Naive thymus-derived CD8-positive, alpha-beta T cell (primary cell): ENCODE measurements at regions not wholly inside any gene's neighbourhood (a gene's known extent, or its start where the extent isn't known, plus 50 kb on each side); places are given as distances from the start of the nearest gene placed in this dataset.
A peak's percentile ranks its signal among the peaks of the same experiment; 100 is the strongest.

Source experiments
- ATAC-seq, 2 donors: fragments of 150-1000 bp; cut with Tn5 transposase in 1 of 2; sonication (Bioruptor Pico), chemical (Tn5 transposase) in 1 of 2; 1 replicate in 1 of 2; 2 replicates in 1 of 2; pipeline ENCODE4 v1.10.0; 2021; ENCODE audit warnings: mild to moderate bottlenecking in 2 of 2, moderate library complexity in 2 of 2
- POLR2A ChIA-PET: fragments of 350-600 bp; sonication (Branson Sonifier 250); formaldehyde crosslinking; loops from one replicate; lab custom pipeline; 2021; ENCODE audit warnings: antibody characterized with exemption; lab: Charles Lee
- DNase-seq, 10 donors: peaks; one replicate each; pipeline versions ENCODE4 v3.0.0 to v3.0.0-alpha.2; 2020 to 2022
- H3K27ac Mint-ChIP-seq, 10 donors: one replicate each; pipeline ENCODE4 v1.8.0; 2020 to 2022; ENCODE audit warnings: mild to moderate bottlenecking in 10 of 10, mixed read lengths in 10 of 10, moderate library complexity in 4 of 10, inconsistent platforms in 1 of 10
- H3K27me3 Mint-ChIP-seq, 5 donors: one replicate each; pipeline ENCODE4 v1.8.0; 2021 to 2022; ENCODE audit warnings: mixed read lengths in 5 of 5
- H3K36me3 Mint-ChIP-seq, 3 donors: one replicate each; pipeline ENCODE4 v1.8.0; 2020 to 2022; ENCODE audit warnings: mixed read lengths in 3 of 3, mild to moderate bottlenecking in 2 of 3, inconsistent platforms in 1 of 3
- H3K4me1 Mint-ChIP-seq, 4 donors: one replicate each; pipeline ENCODE4 v1.8.0; 2021 to 2022; ENCODE audit warnings: mixed read lengths in 4 of 4
- H3K4me3 Mint-ChIP-seq, 10 donors: one replicate each; pipeline ENCODE4 v1.8.0; 2020 to 2022; ENCODE audit warnings: mild to moderate bottlenecking in 10 of 10, mixed read lengths in 10 of 10, moderate library complexity in 6 of 10, inconsistent platforms in 1 of 10
- H3K9me3 Mint-ChIP-seq, 9 donors: one replicate each; pipeline ENCODE4 v1.8.0; 2020 to 2022; ENCODE audit warnings: mixed read lengths in 9 of 9, mild to moderate bottlenecking in 3 of 9, inconsistent platforms in 1 of 9, moderate library complexity in 1 of 9

- DNase-seq = no peak
- no peak for ATAC-seq
- no peaks in the 10 kb centered on the region for H3K27me3 Mint-ChIP-seq
- POLR2A ChIA-PET = interaction anchor here (0.7 to 2.9 kb wide), 4 partner anchors 16 to 96 kb away, joined by 3 to 7 read pairs (median 4); no protein-coding TSS in a partner anchor
- H3K27ac Mint-ChIP-seq = peak overlapping the region; percentile 86 to 99 (median 95)
- peaks cover 0 to 9% (median 1%) of the 10 kb centered on the region in 9 donors for H3K9me3 Mint-ChIP-seq
- peaks cover 15 to 60% (median 51%) of the 10 kb centered on the region in 4 donors for H3K4me1 Mint-ChIP-seq
- peak overlapping the region in 7 of 10 donors; percentile 3 to 94 (median 50) for H3K4me3 Mint-ChIP-seq
- H3K36me3 Mint-ChIP-seq = peaks cover 0 to 5% (median 2%) of the 10 kb centered on the region in 3 donors
These were observed 205.0 kb upstream of the FOXN3 start for GRCh38 chr14:89621791-89622638.

- DNase-seq (peak in 8 of 10 donors; percentile 23 to 71 (median 52)), ATAC-seq (peak; percentile 46 to 53)
- H3K9me3 Mint-ChIP-seq = no peaks in the 10 kb centered on the region
- peak overlapping the region; percentile 86 to 99 (median 95) for H3K27ac Mint-ChIP-seq
- H3K27me3 Mint-ChIP-seq = no peaks in the 10 kb centered on the region
- peak overlapping the region; percentile 82 to 94 (median 90) for H3K4me3 Mint-ChIP-seq
- peaks cover 0 to 5% (median 0%) of the 10 kb centered on the region in 3 donors for H3K36me3 Mint-ChIP-seq
- POLR2A ChIA-PET = interaction anchor here (0.6 to 4.7 kb wide), 6 partner anchors 17 to 194 kb away, joined by 3 to 81 read pairs (median 6); no protein-coding TSS in a partner anchor
- H3K4me1 Mint-ChIP-seq = peaks cover 19 to 60% (median 52%) of the 10 kb centered on the region in 4 donors
These were observed 204.0 kb upstream of the FOXN3 start for GRCh38 chr14:89621009-89621421.

- H3K36me3 Mint-ChIP-seq = peaks cover 0 to 5% (median 0%) of the 10 kb centered on the region in 3 donors
- H3K27me3 Mint-ChIP-seq = no peaks in the 10 kb centered on the region
- peaks cover 21 to 62% (median 55%) of the 10 kb centered on the region in 4 donors for H3K4me1 Mint-ChIP-seq
- H3K9me3 Mint-ChIP-seq = no peaks in the 10 kb centered on the region
- H3K27ac Mint-ChIP-seq = peak overlapping the region; percentile 86 to 99 (median 95)
- DNase-seq (no peak), ATAC-seq (no peak)
- H3K4me3 Mint-ChIP-seq = peak overlapping the region; percentile 82 to 94 (median 90)
- POLR2A ChIA-PET = interaction anchor here (1.8 to 4.7 kb wide), 6 partner anchors 10 to 101 kb away, joined by 3 to 81 read pairs (median 16); no protein-coding TSS in a partner anchor
These were observed 203.4 kb upstream of the FOXN3 start for GRCh38 chr14:89620436-89620835.

DNA sequence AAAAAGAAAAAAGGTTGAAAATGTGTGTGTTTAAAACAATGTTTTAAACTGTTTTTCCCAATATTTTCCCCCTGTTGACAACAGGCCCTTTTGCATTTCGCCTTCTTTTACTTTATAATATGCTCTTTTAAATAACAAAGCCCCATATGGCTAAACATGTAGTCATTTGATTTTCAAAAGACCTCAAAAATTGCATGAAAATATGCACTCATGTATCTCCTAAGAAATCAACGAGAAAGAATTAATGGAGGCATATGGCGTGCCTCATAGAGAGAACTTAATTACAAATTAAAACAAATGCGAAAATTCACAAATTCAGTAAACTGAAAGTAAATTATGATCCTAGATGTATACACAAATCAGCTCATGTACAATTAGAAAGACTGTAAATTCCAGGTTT, 202.6 kb upstream of the FOXN3 start:
- ATAC-seq = no peak
- Mint-ChIP-seq H3K36me3 (peaks cover 0 to 5% (median 0%) of the 10 kb centered on the region in 3 donors), H3K4me3 (peak overlapping the region; percentile 82 to 94 (median 90)), H3K9me3 (no peaks in the 10 kb centered on the region), H3K27ac (peak overlapping the region; percentile 86 to 99 (median 95)), H3K27me3 (no peaks in the 10 kb centered on the region), H3K4me1 (peaks cover 21 to 68% (median 61%) of the 10 kb centered on the region in 4 donors)
- DNase-seq = no peak
- POLR2A ChIA-PET = interaction anchor here (0.9 to 4.7 kb wide), 13 partner anchors 11 to 467 kb away, joined by 3 to 81 read pairs (median 7); no protein-coding TSS in a partner anchor

GRCh38 chr14:89618811-89619551, 201.9 kb upstream of the FOXN3 start:
- H3K4me1 Mint-ChIP-seq = peaks cover 25 to 74% (median 67%) of the 10 kb centered on the region in 4 donors
- peaks cover 0 to 5% (median 0%) of the 10 kb centered on the region in 3 donors for H3K36me3 Mint-ChIP-seq
- no peaks in the 10 kb centered on the region for H3K9me3 Mint-ChIP-seq
- H3K27ac Mint-ChIP-seq = peak overlapping the region; percentile 86 to 99 (median 97)
- H3K4me3 Mint-ChIP-seq = peak overlapping the region; percentile 82 to 98 (median 95)
- POLR2A ChIA-PET = interaction anchor here (0.7 to 4.7 kb wide), 18 partner anchors 12 to 466 kb away, joined by 3 to 81 read pairs (median 5); no protein-coding TSS in a partner anchor
- ATAC-seq = peak; percentile 65 to 67
- DNase-seq = peak; percentile 50 to 84 (median 70)
- no peaks in the 10 kb centered on the region for H3K27me3 Mint-ChIP-seq

DNA sequence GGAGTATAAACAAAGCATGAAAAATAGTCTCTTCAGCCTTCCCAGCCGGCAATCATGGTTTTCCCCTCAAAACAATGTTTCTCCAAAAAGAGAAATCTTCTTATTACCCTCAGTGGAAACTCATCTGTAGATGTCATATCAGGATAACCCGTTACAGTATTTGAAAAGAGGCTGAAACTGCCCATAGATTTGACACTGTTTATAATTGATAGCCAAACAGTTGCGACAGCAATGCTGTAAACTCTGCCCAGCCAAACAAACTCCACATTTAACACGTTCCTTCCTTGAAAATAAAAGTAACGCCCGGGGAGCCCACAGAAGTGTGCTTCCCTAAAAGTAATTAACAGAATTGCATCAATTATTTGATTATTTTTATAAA, 201.3 kb upstream of the FOXN3 start:
- POLR2A ChIA-PET = interaction anchor here (0.7 to 4.7 kb wide), 16 partner anchors 12 to 202 kb away, joined by 3 to 81 read pairs (median 6); no protein-coding TSS in a partner anchor
- DNase-seq (no peak), ATAC-seq (peak in 1 of 2 donors; percentile 6)
- peaks cover 27 to 80% (median 74%) of the 10 kb centered on the region in 4 donors for H3K4me1 Mint-ChIP-seq
- H3K27ac Mint-ChIP-seq = peak overlapping the region; percentile 86 to 99 (median 97)
- peak overlapping the region; percentile 82 to 98 (median 95) for H3K4me3 Mint-ChIP-seq
- H3K9me3 Mint-ChIP-seq = no peaks in the 10 kb centered on the region
- H3K27me3 Mint-ChIP-seq = no peaks in the 10 kb centered on the region
- peaks cover 0 to 5% (median 0%) of the 10 kb centered on the region in 3 donors for H3K36me3 Mint-ChIP-seq

DNA sequence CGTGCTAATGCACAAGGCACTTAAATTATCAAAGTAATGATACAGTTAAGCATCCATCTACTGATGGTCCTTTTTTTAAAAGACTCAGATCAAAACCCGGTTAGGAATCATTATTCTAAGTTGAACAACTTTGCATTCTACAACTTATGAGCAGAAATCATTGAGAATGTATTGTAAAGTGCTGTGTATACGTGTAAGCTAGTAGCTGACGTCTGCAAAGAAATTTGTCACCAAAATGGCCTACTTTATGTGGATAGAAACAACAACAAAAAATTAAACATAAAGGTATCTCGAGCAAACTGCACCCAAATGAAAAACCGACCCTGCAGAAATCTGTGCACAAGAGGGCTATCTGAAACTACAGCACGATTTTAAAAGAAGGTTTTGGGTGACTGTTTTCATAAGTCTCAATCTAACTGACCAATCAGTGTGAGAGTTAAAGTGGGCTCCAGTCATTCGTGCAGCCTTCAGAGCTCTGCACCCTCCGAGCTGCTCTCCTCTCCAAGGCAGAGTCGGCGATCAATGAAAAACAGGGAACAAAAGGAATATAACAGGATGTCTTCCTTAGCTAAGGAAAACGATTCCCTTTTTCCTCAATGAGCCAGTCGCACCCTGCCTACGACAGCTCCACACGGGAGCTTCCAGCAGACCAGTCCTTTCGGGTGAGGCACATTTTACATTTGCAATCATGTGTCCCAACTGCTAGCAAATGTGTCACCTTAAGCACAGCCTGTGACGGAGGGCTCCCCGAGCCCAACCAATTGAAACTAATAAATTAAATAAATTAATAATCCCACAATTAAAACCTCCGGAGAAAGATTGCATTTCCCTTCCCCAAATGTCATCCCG, 200.7 kb upstream of the FOXN3 start:
- peak; percentile 20 to 32 for ATAC-seq
- DNase-seq = peak in 6 of 10 donors; percentile 19 to 63 (median 46)
- Mint-ChIP-seq H3K9me3 (no peaks in the 10 kb centered on the region), H3K27me3 (no peaks in the 10 kb centered on the region), H3K27ac (peak overlapping the region; percentile 86 to 99 (median 97)), H3K4me3 (peak overlapping the region; percentile 82 to 98 (median 95)), H3K4me1 (peaks cover 31 to 86% (median 78%) of the 10 kb centered on the region in 4 donors), H3K36me3 (peaks cover 0 to 5% (median 3%) of the 10 kb centered on the region in 3 donors)
- POLR2A ChIA-PET = interaction anchor here (0.8 to 4.7 kb wide), 10 partner anchors 13 to 202 kb away, joined by 3 to 81 read pairs (median 7); no protein-coding TSS in a partner anchor

- ATAC-seq (peak; percentile 11 to 43), DNase-seq (peak in 8 of 10 donors; percentile 22 to 70 (median 58))
- Mint-ChIP-seq H3K4me1 (peaks cover 28 to 82% (median 81%) of the 10 kb centered on the region in 4 donors), H3K4me3 (peak overlapping the region; percentile 82 to 98 (median 95)), H3K27me3 (no peaks in the 10 kb centered on the region), H3K9me3 (no peaks in the 10 kb centered on the region), H3K36me3 (peaks cover 3 to 10% (median 5%) of the 10 kb centered on the region in 3 donors), H3K27ac (peak overlapping the region; percentile 86 to 99 (median 97))
- POLR2A ChIA-PET = interaction anchor here (0.9 to 4.7 kb wide), 6 partner anchors 65 to 149 kb away, joined by 3 to 81 read pairs (median 6); no protein-coding TSS in a partner anchor
These were observed 199.9 kb upstream of the FOXN3 start for GRCh38 chr14:89616852-89617341.

DNA sequence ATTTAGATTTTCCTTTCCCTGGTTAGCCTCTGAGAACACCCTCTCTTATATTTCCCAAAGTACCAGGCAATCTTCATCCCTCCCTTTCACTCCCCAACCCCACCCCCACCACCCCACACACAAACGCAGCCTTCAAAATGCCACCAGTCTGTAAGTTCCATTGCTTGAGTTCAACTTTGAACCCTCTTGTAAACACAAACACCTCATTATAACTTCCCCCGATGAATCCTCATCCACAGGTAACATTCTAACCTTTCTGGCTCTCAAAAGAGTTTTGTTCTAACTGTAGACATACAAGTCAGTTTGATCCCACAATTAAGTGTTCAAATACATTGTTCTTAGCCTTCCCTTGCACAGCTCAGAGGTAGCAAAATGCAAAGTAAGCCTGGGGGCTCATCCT, 199.4 kb upstream of the FOXN3 start:
- ATAC-seq (no peak), DNase-seq (no peak)
- POLR2A ChIA-PET = interaction anchor here (1.0 to 4.7 kb wide), 5 partner anchors 9 to 150 kb away, joined by 3 to 81 read pairs (median 3); no protein-coding TSS in a partner anchor
- peak overlapping the region; percentile 86 to 99 (median 97) for H3K27ac Mint-ChIP-seq
- peak overlapping the region; percentile 82 to 98 (median 95) for H3K4me3 Mint-ChIP-seq
- no peaks in the 10 kb centered on the region for H3K27me3 Mint-ChIP-seq
- peaks cover 27 to 80% (median 78%) of the 10 kb centered on the region in 4 donors for H3K4me1 Mint-ChIP-seq
- no peaks in the 10 kb centered on the region for H3K9me3 Mint-ChIP-seq
- peaks cover 4 to 14% (median 5%) of the 10 kb centered on the region in 3 donors for H3K36me3 Mint-ChIP-seq

GRCh38 chr14:89615421-89615820, 198.4 kb upstream of the FOXN3 start:
- Mint-ChIP-seq H3K4me1 (peaks cover 30 to 79% (median 77%) of the 10 kb centered on the region in 4 donors), H3K4me3 (peak overlapping the region; percentile 72 to 98 (median 94)), H3K27me3 (no peaks in the 10 kb centered on the region), H3K9me3 (no peaks in the 10 kb centered on the region), H3K36me3 (peaks cover 5 to 23% (median 11%) of the 10 kb centered on the region in 3 donors), H3K27ac (peak overlapping the region; percentile 82 to 99 (median 97))
- no peak for DNase-seq
- POLR2A ChIA-PET = interaction anchor here (0.7 to 2.1 kb wide), 6 partner anchors 10 to 155 kb away, joined by 3 to 7 read pairs (median 3); no protein-coding TSS in a partner anchor
- ATAC-seq = no peak
